CD8-positive, alpha-beta memory T cell (primary cell): ENCODE measurements at regions not wholly inside any gene's neighbourhood (a gene's known extent, or its start where the extent isn't known, plus 50 kb on each side); places are given as distances from the start of the nearest gene placed in this dataset.
A peak's percentile ranks its signal among the peaks of the same experiment; 100 is the strongest.

ENCODE experiments used
- CTCF ChIA-PET: fragments of 350-600 bp; sonication (Branson Sonifier 250); formaldehyde crosslinking; loops from one replicate; lab custom pipeline; 2021; ENCODE audit warnings: antibody characterized with exemption; lab: Charles Lee
- POLR2A ChIA-PET: fragments of 350-600 bp; sonication (Branson Sonifier 250); formaldehyde crosslinking; loops from one replicate; lab custom pipeline; 2021; ENCODE audit warnings: antibody characterized with exemption; lab: Charles Lee
- DNase-seq, 5 donors: peaks; one replicate each; pipeline versions ENCODE4 v3.0.0 to v3.0.0-alpha.2; 2020 to 2022; ENCODE audit warnings: mixed read lengths in 1 of 5
- H3K27ac ChIP-seq: one replicate; pipeline ENCODE4 v1.7.0; 2013; ENCODE audit warnings: low read depth, mild to moderate bottlenecking, low read length, moderate library complexity
- H3K27me3 ChIP-seq: 2 replicates; pipeline ENCODE4 v1.7.0; 2013; ENCODE audit warnings: low read length, mild to moderate bottlenecking; ENCODE audit not compliant: insufficient read depth, poor library complexity, severe bottlenecking
- H3K36me3 ChIP-seq: 2 replicates; pipeline ENCODE4 v1.7.0; 2013; ENCODE audit warnings: mild to moderate bottlenecking, low read length, moderate library complexity; ENCODE audit not compliant: insufficient read depth
- H3K4me1 ChIP-seq: 2 replicates; pipeline ENCODE4 v1.7.0; 2013; ENCODE audit warnings: mild to moderate bottlenecking, low read length, moderate library complexity; ENCODE audit not compliant: insufficient read depth
- H3K4me3 ChIP-seq: 2 replicates; pipeline ENCODE4 v1.7.0; 2013; ENCODE audit warnings: mild to moderate bottlenecking, low read length
- H3K9me3 ChIP-seq: 2 replicates; pipeline ENCODE4 v1.7.0; 2013; ENCODE audit warnings: mild to moderate bottlenecking, low read length
- H3K27ac Mint-ChIP-seq, 8 donors: one replicate each; pipeline ENCODE4 v1.8.0; 2020 to 2021; ENCODE audit warnings: mixed read lengths in 8 of 8, mild to moderate bottlenecking in 6 of 8, inconsistent platforms in 3 of 8, moderate library complexity in 3 of 8
- H3K27me3 Mint-ChIP-seq, 2 donors: one replicate each; pipeline ENCODE4 v1.8.0; 2020 to 2021; ENCODE audit warnings: mixed read lengths in 2 of 2, mild to moderate bottlenecking in 1 of 2, moderate library complexity in 1 of 2
- H3K36me3 Mint-ChIP-seq, 3 donors: one replicate each; pipeline ENCODE4 v1.8.0; 2020 to 2021; ENCODE audit warnings: mixed read lengths in 3 of 3, inconsistent platforms in 1 of 3, mild to moderate bottlenecking in 1 of 3
- H3K4me1 Mint-ChIP-seq, 3 donors: one replicate each; pipeline ENCODE4 v1.8.0; 2020 to 2021; ENCODE audit warnings: mixed read lengths in 3 of 3, inconsistent platforms in 1 of 3, mild to moderate bottlenecking in 1 of 3
- H3K4me3 Mint-ChIP-seq, 7 donors: one replicate each; pipeline ENCODE4 v1.8.0; 2020 to 2021; ENCODE audit warnings: mixed read lengths in 7 of 7, mild to moderate bottlenecking in 6 of 7, moderate library complexity in 4 of 7, inconsistent platforms in 2 of 7
- H3K9me3 Mint-ChIP-seq, 5 donors: one replicate each; pipeline ENCODE4 v1.8.0; 2020 to 2022; ENCODE audit warnings: mixed read lengths in 5 of 5, mild to moderate bottlenecking in 3 of 5, moderate library complexity in 2 of 5, inconsistent platforms in 1 of 5

DNA sequence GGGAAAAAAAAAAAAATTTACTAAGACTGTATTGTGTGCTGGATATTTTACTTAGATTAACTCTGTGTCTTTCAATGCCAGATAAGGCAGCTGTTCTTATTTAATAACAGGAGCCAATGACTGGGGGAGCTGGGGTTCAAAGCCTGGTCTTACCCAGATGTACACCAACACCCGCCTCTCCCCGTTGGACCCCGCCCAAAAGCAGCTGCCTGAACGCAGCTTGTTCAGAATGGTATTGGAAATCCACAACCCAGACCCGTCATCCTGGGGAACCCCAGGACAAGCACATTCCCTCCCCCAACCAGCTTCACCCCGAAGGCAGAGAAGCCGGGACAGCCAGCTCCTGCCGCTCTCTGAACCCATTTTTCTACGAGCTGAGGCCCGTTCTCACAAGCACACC, 113.6 kb upstream of the TMPRSS2 start:
- Mint-ChIP-seq H3K36me3 (no peaks in the 10 kb centered on the region), H3K9me3 (peaks cover 0 to 1% (median 0%) of the 10 kb centered on the region in 5 donors), H3K4me3 (no peak overlapping the region), H3K4me1 (no peaks in the 10 kb centered on the region), H3K27ac (no peak overlapping the region), H3K27me3 (peaks cover 13 to 52% of the 10 kb centered on the region in 2 donors)
- peaks cover 5% of the 10 kb centered on the region for H3K27me3 ChIP-seq
- no peaks in the 10 kb centered on the region for H3K9me3 ChIP-seq
- ChIA-PET CTCF (no interaction called here), POLR2A (no interaction called here)
- no peak overlapping the region for H3K4me3 ChIP-seq
- H3K36me3 ChIP-seq: no peaks in the 10 kb centered on the region
- DNase-seq: no peak
- no peak overlapping the region for H3K27ac ChIP-seq
- H3K4me1 ChIP-seq: no peaks in the 10 kb centered on the region

DNA sequence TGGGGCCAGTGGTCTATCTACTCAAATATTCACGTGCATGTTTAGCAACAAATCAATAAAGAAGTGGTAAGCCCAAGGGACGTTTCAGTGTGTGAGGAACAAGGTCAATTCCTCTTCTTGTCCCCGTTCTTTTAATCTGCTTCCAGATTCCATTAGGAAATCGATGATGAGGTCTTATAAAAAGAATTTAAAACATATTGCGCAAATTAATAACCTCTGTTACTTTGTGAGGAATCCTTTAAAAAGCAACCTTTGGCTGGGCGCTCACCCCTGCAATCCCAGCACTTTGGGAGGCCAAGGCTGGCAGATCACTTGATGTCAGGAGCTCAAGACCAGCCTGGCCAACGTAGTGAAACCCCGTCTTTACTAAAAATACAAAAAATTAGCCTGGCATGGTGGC, 113.0 kb upstream of the TMPRSS2 start:
- Histone ChIP-seq H3K4me1 (no peaks in the 10 kb centered on the region), H3K27ac (no peak overlapping the region), H3K9me3 (no peaks in the 10 kb centered on the region), H3K27me3 (peaks cover 5% of the 10 kb centered on the region), H3K36me3 (no peaks in the 10 kb centered on the region), H3K4me3 (no peak overlapping the region)
- Mint-ChIP-seq H3K4me1 (no peaks in the 10 kb centered on the region), H3K4me3 (no peak overlapping the region), H3K27me3 (peaks cover 12 to 49% of the 10 kb centered on the region in 2 donors), H3K9me3 (peaks cover 0 to 1% (median 0%) of the 10 kb centered on the region in 5 donors), H3K36me3 (no peaks in the 10 kb centered on the region), H3K27ac (no peak overlapping the region)
- ChIA-PET CTCF (no interaction called here), POLR2A (no interaction called here)
- DNase-seq: no peak

DNA sequence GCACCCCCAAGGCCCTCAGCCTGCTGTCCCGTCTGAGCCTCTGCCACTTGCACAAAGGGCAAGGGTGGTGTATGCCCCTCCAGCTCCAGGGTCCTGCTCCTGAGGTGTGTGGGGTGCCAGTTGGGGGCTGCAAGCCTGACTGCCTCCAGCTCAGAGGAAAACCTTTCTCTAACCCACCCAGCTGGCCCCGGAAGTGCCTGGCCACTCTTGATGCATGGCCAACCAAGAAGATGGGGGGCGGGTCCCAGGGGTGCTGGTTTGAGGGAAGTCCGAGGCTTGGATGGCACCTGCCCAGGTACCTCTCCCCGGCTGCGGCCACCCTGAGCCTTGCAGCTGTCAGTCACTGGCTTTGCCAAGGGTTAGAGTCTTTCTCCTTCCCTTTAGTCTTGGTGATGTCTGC, 112.6 kb upstream of the TMPRSS2 start:
- H3K9me3 Mint-ChIP-seq: peaks cover 0 to 1% (median 0%) of the 10 kb centered on the region in 5 donors
- H3K4me1 ChIP-seq: no peaks in the 10 kb centered on the region
- peaks cover 5% of the 10 kb centered on the region for H3K27me3 ChIP-seq
- POLR2A ChIA-PET: no interaction called here
- DNase-seq: no peak
- H3K4me1 Mint-ChIP-seq: no peaks in the 10 kb centered on the region
- no peaks in the 10 kb centered on the region for H3K36me3 Mint-ChIP-seq
- no peaks in the 10 kb centered on the region for H3K9me3 ChIP-seq
- no peaks in the 10 kb centered on the region for H3K36me3 ChIP-seq
- H3K27ac ChIP-seq: no peak overlapping the region
- H3K27me3 Mint-ChIP-seq: peaks cover 12 to 47% of the 10 kb centered on the region in 2 donors
- H3K4me3 ChIP-seq: no peak overlapping the region
- H3K4me3 Mint-ChIP-seq: no peak overlapping the region
- CTCF ChIA-PET: no interaction called here
- H3K27ac Mint-ChIP-seq: no peak overlapping the region

DNA sequence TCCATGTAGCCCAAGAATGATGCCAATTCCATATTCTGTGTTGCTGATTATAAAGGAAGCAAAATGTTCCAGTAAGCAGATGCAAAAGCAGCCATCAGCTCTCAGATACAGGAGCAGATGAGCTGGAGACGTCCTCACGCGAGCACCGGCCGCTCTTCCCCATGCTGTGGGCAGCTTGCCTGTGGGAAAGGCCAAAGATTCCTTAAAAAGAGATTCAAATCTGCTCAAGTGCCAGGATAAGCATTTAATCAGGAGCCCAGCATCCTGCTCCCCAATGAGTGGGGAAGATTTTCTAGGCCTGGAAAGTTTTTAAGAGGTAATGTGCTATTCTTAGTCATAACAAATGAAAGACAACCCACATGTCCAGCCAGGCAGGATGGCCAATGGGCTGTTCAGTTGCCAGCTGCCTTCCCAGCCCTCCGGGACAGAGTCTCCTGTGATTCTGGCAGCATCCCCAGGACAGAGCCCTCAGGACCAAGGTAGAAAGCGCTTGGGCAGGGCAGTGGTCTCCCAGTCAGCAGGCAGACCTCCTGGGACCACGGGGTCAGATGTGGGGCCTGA, 108.2 kb upstream of the TMPRSS2 start:
- H3K4me1 Mint-ChIP-seq: no peaks in the 10 kb centered on the region
- CTCF ChIA-PET: no interaction called here
- POLR2A ChIA-PET: no interaction called here

DNA sequence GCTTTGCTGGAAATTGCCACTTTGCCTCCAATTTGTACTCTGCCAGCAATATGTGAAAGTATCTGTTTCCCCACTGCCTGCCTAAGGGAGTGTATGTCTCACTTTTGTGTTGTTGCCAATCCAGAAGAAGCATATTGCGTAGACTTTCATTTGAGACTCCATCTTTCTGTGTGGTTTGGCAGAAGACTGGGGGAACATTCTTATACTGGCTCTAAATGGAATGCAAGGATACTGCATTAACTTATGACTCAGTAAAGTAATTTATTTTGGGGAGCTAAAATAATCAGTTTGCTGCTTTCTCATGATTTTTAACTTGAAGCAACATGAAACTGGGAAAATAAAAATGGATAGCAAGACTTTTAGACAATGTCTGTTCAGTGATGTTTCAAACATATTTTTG, 107.7 kb upstream of the TMPRSS2 start:
- no peaks in the 10 kb centered on the region for H3K9me3 ChIP-seq
- no peak for DNase-seq
- Mint-ChIP-seq H3K4me3 (no peak overlapping the region), H3K27ac (no peak overlapping the region), H3K4me1 (no peaks in the 10 kb centered on the region), H3K36me3 (no peaks in the 10 kb centered on the region), H3K9me3 (peaks cover 0 to 1% (median 0%) of the 10 kb centered on the region in 5 donors), H3K27me3 (peaks cover 17 to 31% of the 10 kb centered on the region in 2 donors)
- ChIA-PET POLR2A (no interaction called here), CTCF (no interaction called here)
- no peaks in the 10 kb centered on the region for H3K4me1 ChIP-seq
- no peak overlapping the region for H3K4me3 ChIP-seq
- no peak overlapping the region for H3K27ac ChIP-seq
- H3K36me3 ChIP-seq: no peaks in the 10 kb centered on the region
- no peaks in the 10 kb centered on the region for H3K27me3 ChIP-seq

More for the DNA sequence above, 108.2 kb upstream of the TMPRSS2 start:
- DNase-seq: no peak
- no peaks in the 10 kb centered on the region for H3K36me3 Mint-ChIP-seq
- Histone ChIP-seq H3K27me3 (no peaks in the 10 kb centered on the region), H3K4me1 (no peaks in the 10 kb centered on the region), H3K4me3 (no peak overlapping the region), H3K27ac (no peak overlapping the region), H3K9me3 (no peaks in the 10 kb centered on the region), H3K36me3 (no peaks in the 10 kb centered on the region)
- H3K27me3 Mint-ChIP-seq: peaks cover 13 to 34% of the 10 kb centered on the region in 2 donors
- H3K27ac Mint-ChIP-seq: no peak overlapping the region
- H3K9me3 Mint-ChIP-seq: peaks cover 0 to 1% (median 0%) of the 10 kb centered on the region in 5 donors
- no peak overlapping the region for H3K4me3 Mint-ChIP-seq

DNA sequence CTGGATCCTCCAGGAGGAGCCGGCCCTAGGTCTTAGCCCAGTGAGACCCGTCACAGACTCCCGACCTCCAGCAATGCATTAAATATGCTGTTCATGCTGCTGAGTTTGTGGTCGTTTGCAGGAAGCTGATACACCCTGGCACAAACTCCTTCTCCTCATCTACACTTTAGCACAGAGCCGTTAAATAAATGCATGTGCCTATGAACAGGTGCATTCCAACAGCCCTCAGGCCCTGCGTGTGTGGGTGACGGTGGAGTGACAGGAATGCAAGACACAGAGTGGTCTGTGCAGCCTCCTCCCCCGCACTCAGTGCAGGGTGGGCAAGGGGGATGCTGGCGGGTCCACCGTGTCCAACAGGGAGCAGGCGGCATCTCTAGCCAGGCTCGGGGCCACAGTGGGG, 106.6 kb upstream of the TMPRSS2 start:
- POLR2A ChIA-PET: no interaction called here
- CTCF ChIA-PET: no interaction called here
- no peaks in the 10 kb centered on the region for H3K9me3 ChIP-seq
- DNase-seq: no peak
- no peak overlapping the region for H3K27ac Mint-ChIP-seq
- H3K9me3 Mint-ChIP-seq: peaks cover 0 to under 1% (median 0%) of the 10 kb centered on the region in 5 donors
- H3K4me3 ChIP-seq: no peak overlapping the region
- no peak overlapping the region for H3K27ac ChIP-seq
- H3K4me3 Mint-ChIP-seq: no peak overlapping the region
- no peaks in the 10 kb centered on the region for H3K4me1 Mint-ChIP-seq
- no peaks in the 10 kb centered on the region for H3K27me3 ChIP-seq
- no peaks in the 10 kb centered on the region for H3K4me1 ChIP-seq
- peaks cover 21 to 37% of the 10 kb centered on the region in 2 donors for H3K27me3 Mint-ChIP-seq
- no peaks in the 10 kb centered on the region for H3K36me3 Mint-ChIP-seq
- H3K36me3 ChIP-seq: no peaks in the 10 kb centered on the region

DNA sequence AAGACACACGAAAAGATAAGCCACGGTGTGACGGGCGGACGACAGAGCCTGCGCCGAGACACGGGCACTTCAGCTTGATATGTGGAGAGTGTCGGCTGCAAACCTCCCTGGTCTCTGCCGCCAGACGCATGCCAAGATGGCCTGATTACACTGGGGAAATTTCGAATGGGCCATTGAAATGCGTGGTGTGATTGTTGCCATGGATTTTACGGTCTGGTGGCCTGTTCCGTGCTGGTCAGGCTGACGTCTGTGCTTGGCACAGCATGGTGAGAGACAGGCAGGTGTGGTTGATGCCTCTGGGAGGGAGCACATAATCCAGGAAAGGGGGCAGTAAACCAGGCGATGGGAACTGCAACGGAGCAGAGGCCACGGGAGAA, 105.6 kb upstream of the TMPRSS2 start:
- no peak overlapping the region for H3K4me3 Mint-ChIP-seq
- no peak overlapping the region for H3K4me3 ChIP-seq
- no peaks in the 10 kb centered on the region for H3K4me1 ChIP-seq
- no peaks in the 10 kb centered on the region for H3K4me1 Mint-ChIP-seq
- H3K27me3 Mint-ChIP-seq: peaks cover 19 to 43% of the 10 kb centered on the region in 2 donors
- H3K36me3 Mint-ChIP-seq: no peaks in the 10 kb centered on the region
- no peaks in the 10 kb centered on the region for H3K27me3 ChIP-seq
- POLR2A ChIA-PET: no interaction called here
- no peak overlapping the region for H3K27ac Mint-ChIP-seq
- H3K9me3 ChIP-seq: no peaks in the 10 kb centered on the region
- no peak for DNase-seq
- CTCF ChIA-PET: no interaction called here
- H3K9me3 Mint-ChIP-seq: no peaks in the 10 kb centered on the region
- H3K36me3 ChIP-seq: no peaks in the 10 kb centered on the region
- H3K27ac ChIP-seq: no peak overlapping the region

DNA sequence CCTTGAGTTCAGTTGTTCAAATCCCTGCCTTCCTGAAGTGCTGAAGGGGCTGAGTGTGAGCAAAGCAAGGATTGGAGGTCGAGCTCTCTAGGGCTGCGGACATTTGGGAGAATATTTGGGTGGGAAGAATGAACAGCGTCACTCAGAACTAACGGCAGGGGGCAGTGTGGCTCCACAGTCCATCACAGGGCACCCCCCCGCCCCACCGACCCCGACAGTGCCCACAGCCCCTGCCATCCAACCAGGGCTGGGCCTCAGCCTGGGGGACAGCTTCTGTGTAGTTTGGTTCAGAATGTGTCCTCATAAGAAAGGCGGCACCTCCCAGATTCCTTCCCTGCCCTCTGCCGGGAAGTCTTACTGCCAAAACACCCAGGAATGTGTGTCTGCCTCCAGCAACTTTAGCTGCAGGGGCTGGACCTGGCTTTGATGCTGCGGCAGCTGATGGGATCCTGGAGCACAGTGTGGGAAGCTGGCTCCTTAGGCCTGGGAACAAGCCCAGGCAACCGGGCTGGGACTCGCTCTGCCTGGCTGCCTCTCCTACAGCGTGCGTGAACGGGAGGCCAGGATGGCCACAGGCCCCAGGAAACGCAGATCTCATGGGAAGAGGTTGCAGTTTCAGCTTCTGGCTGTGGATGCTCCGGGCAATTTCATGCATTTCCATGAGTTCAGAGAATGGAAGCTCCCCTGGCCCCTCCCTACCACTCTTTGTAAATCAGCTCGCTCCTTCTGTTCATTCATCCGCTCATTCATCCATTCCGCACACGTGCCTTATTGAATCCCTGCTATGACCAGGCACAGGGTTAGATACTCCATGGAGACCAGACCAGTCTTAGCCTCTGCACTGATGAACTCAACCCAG, 104.9 kb upstream of the TMPRSS2 start:
- H3K27ac Mint-ChIP-seq: peak overlapping the region in 1 of 8 donors; percentile 77
- no peak for DNase-seq
- no peaks in the 10 kb centered on the region for H3K4me1 Mint-ChIP-seq
- H3K27me3 ChIP-seq: no peaks in the 10 kb centered on the region
- H3K27ac ChIP-seq: no peak overlapping the region
- H3K27me3 Mint-ChIP-seq: peaks cover 20 to 49% of the 10 kb centered on the region in 2 donors
- H3K4me3 ChIP-seq: no peak overlapping the region
- ChIA-PET POLR2A (no interaction called here), CTCF (no interaction called here)
- no peaks in the 10 kb centered on the region for H3K9me3 Mint-ChIP-seq
- H3K4me3 Mint-ChIP-seq: no peak overlapping the region
- H3K36me3 ChIP-seq: no peaks in the 10 kb centered on the region
- no peaks in the 10 kb centered on the region for H3K36me3 Mint-ChIP-seq
- H3K9me3 ChIP-seq: no peaks in the 10 kb centered on the region
- no peaks in the 10 kb centered on the region for H3K4me1 ChIP-seq
